GM18502 (cell line): ENCODE measurements at regions not wholly inside any gene's neighbourhood (a gene's known extent, or its start where the extent isn't known, plus 50 kb on each side); places are given as distances from the start of the nearest gene placed in this dataset.

ENCODE experiments used
- ATAC-seq: cut with Tn5 transposase; IDR thresholded peaks from one replicate; pipeline ENCODE4 v1.9.1; 2021; ENCODE audit warnings: mild to moderate bottlenecking; ENCODE audit not compliant: unreplicated experiment, poor library complexity

- no peak for ATAC-seq
These were observed 405.9 kb downstream of the SOX9 start for GRCh38 chr17:72526769-72527168.

GRCh38 chr17:72527789-72528188 lies 407.0 kb downstream of the SOX9 start:
- no peak for ATAC-seq

GRCh38 chr17:72528683-72529082 lies 407.9 kb downstream of the SOX9 start:
- no peak for ATAC-seq

GRCh38 chr17:72529386-72529785 lies 408.6 kb downstream of the SOX9 start:
- no peak for ATAC-seq

- no peak for ATAC-seq
These were observed 409.6 kb downstream of the SOX9 start for GRCh38 chr17:72530454-72530853.

- no peak for ATAC-seq
These were observed 410.9 kb downstream of the SOX9 start for GRCh38 chr17:72531729-72532128.

GRCh38 chr17:72534265-72534664 lies 413.4 kb downstream of the SOX9 start:
- ATAC-seq, result no peak

- ATAC-seq, result no peak
These were observed 414.0 kb downstream of the SOX9 start for GRCh38 chr17:72534776-72535175.

- no peak for ATAC-seq
These were observed 414.5 kb downstream of the SOX9 start for GRCh38 chr17:72535346-72535745.

- no peak for ATAC-seq
These were observed 415.0 kb downstream of the SOX9 start for GRCh38 chr17:72535779-72536178.

GRCh38 chr17:72536788-72537187 lies 416.0 kb downstream of the SOX9 start:
- ATAC-seq, result no peak

GRCh38 chr17:72538443-72538842 lies 417.6 kb downstream of the SOX9 start:
- ATAC-seq, result no peak

- no peak for ATAC-seq
These were observed 418.1 kb downstream of the SOX9 start for GRCh38 chr17:72538901-72539352.

- ATAC-seq, result peak; percentile 92
These were observed 419.4 kb downstream of the SOX9 start for GRCh38 chr17:72539981-72540897.

- no peak for ATAC-seq
These were observed 421.5 kb downstream of the SOX9 start for GRCh38 chr17:72542317-72542716.

GRCh38 chr17:72545766-72546165 lies 424.9 kb downstream of the SOX9 start:
- no peak for ATAC-seq

GRCh38 chr17:72553051-72553755 lies 432.4 kb downstream of the SOX9 start:
- ATAC-seq, result no peak

GRCh38 chr17:72554508-72554907 lies 433.7 kb downstream of the SOX9 start:
- no peak for ATAC-seq

- ATAC-seq, result no peak
These were observed 434.2 kb downstream of the SOX9 start for GRCh38 chr17:72555052-72555451.

- ATAC-seq, result peak; percentile 73
These were observed 436.4 kb downstream of the SOX9 start for GRCh38 chr17:72556944-72557826.
